G401.6 (cell line): ENCODE measurements at regions not wholly inside any gene's neighbourhood (a gene's known extent, or its start where the extent isn't known, plus 50 kb on each side); places are given as distances from the start of the nearest gene placed in this dataset.
A peak's percentile ranks its signal among the peaks of the same experiment; 100 is the strongest.
"Not testable (repeated sequence)": the region's sequence is repeated elsewhere in the genome, so short reads cannot be mapped to it uniquely, and the experiment has no call there.

Source experiments
- FAIRE-seq: peaks from 2 replicates; lab custom pipeline; 2012; peaks lifted over from hg19 to GRCh38; lab: Jason Lieb, UNC

GRCh38 chr17:43315858-43316521, 82.2 kb upstream of the RNU2-1 start:
- FAIRE-seq = peak; percentile 94

GRCh38 chr17:43315369-43315768, 81.6 kb upstream of the RNU2-1 start:
- FAIRE-seq = no peak

- FAIRE-seq = no peak
Observed at GRCh38 chr17:43314611-43315011, 80.8 kb upstream of the RNU2-1 start.

GRCh38 chr17:43312011-43312410, 78.2 kb upstream of the RNU2-1 start:
- FAIRE-seq = no peak

GRCh38 chr17:43309505-43310332, 75.9 kb upstream of the RNU2-1 start:
- FAIRE-seq = peak; percentile 86

- FAIRE-seq = no peak
Observed at GRCh38 chr17:43308999-43309398, 75.2 kb upstream of the RNU2-1 start.

- not testable (repeated sequence) for FAIRE-seq
Observed at GRCh38 chr17:43304792-43305191, 71.0 kb upstream of the RNU2-1 start.

- not testable (repeated sequence) for FAIRE-seq
Observed at GRCh38 chr17:43303049-43303448, 69.3 kb upstream of the RNU2-1 start.

GRCh38 chr17:43299300-43300076, 65.7 kb upstream of the RNU2-1 start:
- FAIRE-seq = not testable (repeated sequence)

GRCh38 chr17:43289670-43290069, 55.9 kb upstream of the RNU2-1 start:
- not testable (repeated sequence) for FAIRE-seq

- not testable (repeated sequence) for FAIRE-seq
Observed at GRCh38 chr17:43283606-43284005, 49.8 kb upstream of the RNU2-1 start.
